Cardiac muscle cell (in vitro differentiated cells and primary cell): ENCODE measurements at regions not wholly inside any gene's neighbourhood (a gene's known extent, or its start where the extent isn't known, plus 50 kb on each side); places are given as distances from the start of the nearest gene placed in this dataset.
A peak's percentile ranks its signal among the peaks of the same experiment; 100 is the strongest.

Experiments
- DNase-seq, 2 donors: peaks; one replicate each; pipeline versions ENCODE4 v3.0.0 to v3.0.0-alpha.2; 2010 to 2017; ENCODE audit warnings: low read depth in 1 of 2, low spot score in 1 of 2
- H3K27ac ChIP-seq: fragments of 200-600 bp; sonication (generic); 2 replicates; pipeline ENCODE4 v1.5.1; 2016
- H3K27me3 ChIP-seq: fragments of 200-600 bp; sonication (generic); 2 replicates; pipeline ENCODE4 v1.6.0; 2016; ENCODE audit warnings: control low read depth
- H3K36me3 ChIP-seq: fragments of 200-600 bp; sonication (generic); 2 replicates; pipeline ENCODE4 v1.5.1; 2016; ENCODE audit warnings: control low read depth
- H3K4me1 ChIP-seq: fragments of 200-600 bp; sonication (generic); 2 replicates; pipeline ENCODE4 v1.8.1; 2017; ENCODE audit warnings: low read depth, mild to moderate bottlenecking, mixed run types
- H3K4me3 ChIP-seq: fragments of 200-600 bp; sonication (generic); 2 replicates; pipeline ENCODE4 v1.5.1; 2016; ENCODE audit warnings: mild to moderate bottlenecking
- H3K9me3 ChIP-seq: fragments of 200-600 bp; sonication (generic); 2 replicates; pipeline ENCODE4 v1.5.1; 2017; ENCODE audit warnings: low read depth, mild to moderate bottlenecking, control low read depth
- TF ChIP-seq, protein P1 (sequence below): IDR thresholded peaks from 2 replicates; pipeline ENCODE4 v1.5.1; 2012; ENCODE audit warnings: low read depth, mild to moderate bottlenecking, low read length

GRCh38 chr6:7664003-7664402, 61.9 kb upstream of the BMP6 start:
- no peak overlapping the region for H3K4me3 ChIP-seq
- no peak for DNase-seq
- H3K4me1 ChIP-seq: no peaks in the 10 kb centered on the region
- no peak overlapping the region for H3K27ac ChIP-seq
- no peaks in the 10 kb centered on the region for H3K9me3 ChIP-seq
- H3K36me3 ChIP-seq: no peaks in the 10 kb centered on the region
- no peaks in the 10 kb centered on the region for H3K27me3 ChIP-seq
- TF ChIP-seq, protein P1, sequence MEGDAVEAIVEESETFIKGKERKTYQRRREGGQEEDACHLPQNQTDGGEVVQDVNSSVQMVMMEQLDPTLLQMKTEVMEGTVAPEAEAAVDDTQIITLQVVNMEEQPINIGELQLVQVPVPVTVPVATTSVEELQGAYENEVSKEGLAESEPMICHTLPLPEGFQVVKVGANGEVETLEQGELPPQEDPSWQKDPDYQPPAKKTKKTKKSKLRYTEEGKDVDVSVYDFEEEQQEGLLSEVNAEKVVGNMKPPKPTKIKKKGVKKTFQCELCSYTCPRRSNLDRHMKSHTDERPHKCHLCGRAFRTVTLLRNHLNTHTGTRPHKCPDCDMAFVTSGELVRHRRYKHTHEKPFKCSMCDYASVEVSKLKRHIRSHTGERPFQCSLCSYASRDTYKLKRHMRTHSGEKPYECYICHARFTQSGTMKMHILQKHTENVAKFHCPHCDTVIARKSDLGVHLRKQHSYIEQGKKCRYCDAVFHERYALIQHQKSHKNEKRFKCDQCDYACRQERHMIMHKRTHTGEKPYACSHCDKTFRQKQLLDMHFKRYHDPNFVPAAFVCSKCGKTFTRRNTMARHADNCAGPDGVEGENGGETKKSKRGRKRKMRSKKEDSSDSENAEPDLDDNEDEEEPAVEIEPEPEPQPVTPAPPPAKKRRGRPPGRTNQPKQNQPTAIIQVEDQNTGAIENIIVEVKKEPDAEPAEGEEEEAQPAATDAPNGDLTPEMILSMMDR: no peak

- no peak overlapping the region for H3K4me3 ChIP-seq
- H3K9me3 ChIP-seq: no peaks in the 10 kb centered on the region
- TF ChIP-seq, protein P1: no peak
- H3K4me1 ChIP-seq: no peaks in the 10 kb centered on the region
- no peaks in the 10 kb centered on the region for H3K36me3 ChIP-seq
- no peak overlapping the region for H3K27ac ChIP-seq
- no peaks in the 10 kb centered on the region for H3K27me3 ChIP-seq
- DNase-seq: no peak
Observed at GRCh38 chr6:7668936-7669335, 57.0 kb upstream of the BMP6 start.

- Histone ChIP-seq H3K27me3 (no peaks in the 10 kb centered on the region), H3K36me3 (no peaks in the 10 kb centered on the region), H3K27ac (no peak overlapping the region), H3K9me3 (no peaks in the 10 kb centered on the region), H3K4me1 (no peaks in the 10 kb centered on the region), H3K4me3 (no peak overlapping the region)
- no peak for DNase-seq
- TF ChIP-seq, protein P1: no peak
Observed at GRCh38 chr6:7669742-7670141, 56.2 kb upstream of the BMP6 start.

DNA sequence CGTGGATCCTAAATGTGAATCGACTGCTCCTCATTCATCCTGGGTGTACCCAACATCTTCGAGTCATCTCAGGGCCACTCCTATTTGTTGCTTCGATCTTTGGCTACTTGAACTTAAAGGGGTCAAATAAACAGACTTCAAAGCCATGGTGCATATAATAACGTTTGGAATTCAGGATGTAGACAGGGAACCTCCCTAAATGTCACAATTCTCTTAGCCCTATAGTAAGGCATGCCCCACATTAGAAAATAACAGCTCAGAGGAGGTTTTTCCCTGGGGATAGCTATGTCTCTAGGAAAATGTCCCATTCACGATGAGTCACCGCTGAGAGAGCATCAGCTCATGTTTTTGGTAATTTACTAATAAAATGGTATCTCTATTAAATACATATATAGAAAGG, 54.8 kb upstream of the BMP6 start:
- peak in 1 of 2 donors; percentile 49 for DNase-seq
- H3K4me1 ChIP-seq: no peaks in the 10 kb centered on the region
- TF ChIP-seq, protein P1: no peak

GRCh38 chr6:7671581-7671980, 54.3 kb upstream of the BMP6 start:
- H3K9me3 ChIP-seq: no peaks in the 10 kb centered on the region
- H3K4me1 ChIP-seq: no peaks in the 10 kb centered on the region
- no peaks in the 10 kb centered on the region for H3K27me3 ChIP-seq
- peak in 1 of 2 donors; percentile 33 for DNase-seq
- H3K27ac ChIP-seq: no peak overlapping the region
- TF ChIP-seq, protein P1: no peak
- no peaks in the 10 kb centered on the region for H3K36me3 ChIP-seq
- no peak overlapping the region for H3K4me3 ChIP-seq

More for the DNA sequence above, 54.8 kb upstream of the BMP6 start:
- H3K27me3 ChIP-seq: no peaks in the 10 kb centered on the region
- no peaks in the 10 kb centered on the region for H3K9me3 ChIP-seq
- H3K27ac ChIP-seq: no peak overlapping the region
- H3K4me3 ChIP-seq: no peak overlapping the region
- H3K36me3 ChIP-seq: no peaks in the 10 kb centered on the region
